K562 (cell line): ENCODE measurements at regions not wholly inside any gene's neighbourhood (a gene's known extent, or its start where the extent isn't known, plus 50 kb on each side); places are given as distances from the start of the nearest gene placed in this dataset.

Source experiments
- ATAC-seq: fragments of 200-7000 bp; cut with Tn5 transposase; 3 replicates; pipeline ENCODE4 v1.9.1; 2020; ENCODE audit warnings: moderate library complexity
- BruUV-seq: library from RNA; stranded (reverse); fragments of 400-500 nt; replicated peaks from 2 replicates; lab custom pipeline; 2021; lab: Mats Ljungman, UMichigan
- CTCF ChIA-PET: fragments of 300-600 bp; formaldehyde crosslinking; extraction: SDS; loops from one replicate; lab custom pipeline; 2021; ENCODE audit warnings: low intra/inter-chr PET ratio; lab: Yijun Ruan, JAX
- POLR2A ChIA-PET: fragments of 300-600, 350-650 bp; sonication (Branson Sonifier 250); formaldehyde crosslinking; extraction: SDS; loops from one replicate; lab custom pipeline; 2021; ENCODE audit warnings: antibody characterized with exemption, inconsistent platforms; lab: Yijun Ruan, JAX
- DNase-seq, 4 experiments: peaks; one replicate each; pipeline versions ENCODE4 v3.0.0 to v3.0.0-alpha.2; 2011 to 2018; ENCODE audit warnings: low spot score in 3 of 4, mixed read lengths in 3 of 4; ENCODE audit errors: extremely low read depth in 1 of 4
- FAIRE-seq: peaks from 2 replicates; lab custom pipeline; 2011; peaks lifted over from hg19 to GRCh38; lab: Jason Lieb, UNC
- H2AFZ ChIP-seq: 2 replicates; pipeline ENCODE4 v1.6.0; 2011; ENCODE audit warnings: low read depth, low read length, control low read depth, inconsistent platforms
- H3K27ac ChIP-seq: fragments of 200-600 bp; 3 replicates; pipeline ENCODE4 v1.8.0; 2011; ENCODE audit warnings: low read depth, mild to moderate bottlenecking, control low read depth, inconsistent platforms, low read length, moderate library complexity, mixed read lengths; ENCODE audit errors: extremely low read depth
- H3K27me3 ChIP-seq, 2 experiments: fragments of 300-600 bp in 1 of 2; 2 replicates in 1 of 2; 3 replicates in 1 of 2; pipeline versions ENCODE4 v1.6.0 to v1.8.0; 2011; ENCODE audit warnings: inconsistent platforms in 2 of 2, low read length in 2 of 2, mild to moderate bottlenecking in 1 of 2, mixed read lengths in 1 of 2, moderate library complexity in 1 of 2; ENCODE audit not compliant: control insufficient read depth in 2 of 2, insufficient read depth in 2 of 2
- H3K36me3 ChIP-seq: fragments of 300-600 bp; 3 replicates; pipeline ENCODE4 v1.8.0; 2011; ENCODE audit warnings: mild to moderate bottlenecking, low read length, inconsistent platforms; ENCODE audit not compliant: control insufficient read depth, insufficient read depth
- H3K4me1 ChIP-seq, 2 experiments: fragments of 200-600 bp in 1 of 2; replicated peaks in 1 of 2; 2 replicates in 1 of 2; 3 replicates in 1 of 2; pipeline versions ENCODE4 v1.5.1 to v1.8.0; 2011; ENCODE audit warnings: inconsistent platforms in 2 of 2, low read length in 2 of 2, mild to moderate bottlenecking in 1 of 2, mixed read lengths in 1 of 2, moderate library complexity in 1 of 2; ENCODE audit not compliant: control insufficient read depth in 2 of 2, insufficient read depth in 2 of 2
- H3K4me2 ChIP-seq: 2 replicates; pipeline ENCODE4 v1.6.1; 2011; ENCODE audit warnings: low read length, control low read depth, inconsistent platforms, mixed read lengths; ENCODE audit not compliant: insufficient read depth
- H3K4me3 ChIP-seq: fragments of 200-600 bp; sonication (generic), shearing (Covaris generic); 2 replicates; pipeline ENCODE4 v1.5.1; 2016; ENCODE audit warnings: control low read depth, inconsistent platforms
- H3K79me2 ChIP-seq: fragments of 200-600 bp; 3 replicates; pipeline ENCODE4 v1.8.0; 2011; ENCODE audit warnings: low read length, inconsistent platforms; ENCODE audit not compliant: control insufficient read depth, insufficient read depth
- H3K9ac ChIP-seq, 2 experiments: 2 replicates each; pipeline versions ENCODE4 v1.6.0 to v1.6.1; 2011; ENCODE audit warnings: low read depth in 2 of 2, low read length in 2 of 2, control low read depth in 1 of 2, inconsistent platforms in 1 of 2, mild to moderate bottlenecking in 1 of 2, mixed read lengths in 1 of 2; ENCODE audit not compliant: insufficient read depth in 1 of 2
- H3K9me1 ChIP-seq: one replicate; pipeline ENCODE4 v1.6.0; 2011; ENCODE audit warnings: inconsistent platforms, mild to moderate bottlenecking, low read length, moderate library complexity; ENCODE audit not compliant: control insufficient read depth, insufficient read depth
- H3K9me3 ChIP-seq: replicated peaks from 2 replicates; pipeline ENCODE4 v1.5.1; 2011; ENCODE audit warnings: low read depth, low read length, inconsistent platforms; ENCODE audit not compliant: control insufficient read depth, insufficient read depth
- H4K20me1 ChIP-seq: replicated peaks from 2 replicates; pipeline ENCODE4 v1.6.1; 2011; ENCODE audit warnings: low read length, inconsistent platforms, mixed read lengths; ENCODE audit not compliant: control insufficient read depth, insufficient read depth
- BCLAF1 ChIP-seq, 2 experiments: fragments of 450-650 bp in 1 of 2; IDR thresholded peaks; 2 replicates each; pipeline ENCODE4 v1.6.1; 2011 to 2017; ENCODE audit warnings: low read depth in 2 of 2, antibody characterized with exemption in 1 of 2, borderline replicate concordance in 1 of 2, low read length in 1 of 2, mild to moderate bottlenecking in 1 of 2, mixed read lengths in 1 of 2; ENCODE audit not compliant: control insufficient read depth in 1 of 2
- CUX1 ChIP-seq: fragments of 200-800 bp; sonication (Bioruptor generic); IDR thresholded peaks from 2 replicates; pipeline ENCODE4 v1.6.1; 2016; ENCODE audit warnings: missing genetic modification characterization, missing compliant biosample characterization
- PHF20 ChIP-seq: fragments of 450-650 bp; IDR thresholded peaks from 2 replicates; pipeline ENCODE4 v1.6.1; 2018; ENCODE audit not compliant: partially characterized antibody
- PTRF ChIP-seq: fragments of 450-650 bp; IDR thresholded peaks from 2 replicates; pipeline ENCODE4 v1.6.1; 2016; ENCODE audit warnings: mild to moderate bottlenecking, missing genetic modification characterization, missing compliant biosample characterization
- RFX7 ChIP-seq: fragments of 250-450 bp; sonication (Bioruptor Pico); IDR thresholded peaks from 2 replicates; pipeline ENCODE4 v1.5.1; 2021; ENCODE audit warnings: mild to moderate bottlenecking
- ZFX ChIP-seq: sonication (generic); formaldehyde crosslinking; IDR thresholded peaks from 2 replicates; pipeline ENCODE4 v1.8.0; 2022; ENCODE audit warnings: mild to moderate bottlenecking, missing genetic modification reagents, moderate library complexity
- ZKSCAN8 ChIP-seq: fragments of 200-800 bp; sonication (Bioruptor generic); IDR thresholded peaks from 2 replicates; pipeline ENCODE4 v1.6.1; 2016; ENCODE audit warnings: missing genetic modification characterization, missing compliant biosample characterization
- ZNF253 ChIP-seq: fragments of 250-450 bp; sonication (Bioruptor Pico); conservative IDR thresholded peaks from 2 replicates; pipeline ENCODE4 v1.6.1; 2021; ENCODE audit warnings: mild to moderate bottlenecking
- WGBS: fragments of 100-300 bp; shearing (Covaris generic); methylation state at CpG from one replicate; pipeline ENCODE4 v1.1.6; 2016; ENCODE audit warnings: low coverage, mixed read lengths; ENCODE audit not compliant: insufficient coverage; ENCODE audit errors: missing lambda C conversion rate; 5-methylcytosine and 5-hydroxymethylcytosine counted together
- in situ Hi-C: fragments of 300-500 bp; cut with MboI; formaldehyde crosslinking; loops from 4 replicates; pipeline ENCODE4 v1.15.0; 2018; ENCODE audit warnings: inconsistent platforms, mixed read lengths
- intact Hi-C: fragments of 100-400 bp; cut with micrococcal nuclease; formaldehyde crosslinking; loops from 2 replicates; pipeline ENCODE4 v1.14.2; 2022
- TF ChIP-seq, protein P1 (sequence below): fragments of 450-650 bp; formaldehyde crosslinking; IDR thresholded peaks from 2 replicates; pipeline ENCODE4 v1.4.0; 2020; ENCODE audit warnings: mild to moderate bottlenecking, moderate library complexity

DNA sequence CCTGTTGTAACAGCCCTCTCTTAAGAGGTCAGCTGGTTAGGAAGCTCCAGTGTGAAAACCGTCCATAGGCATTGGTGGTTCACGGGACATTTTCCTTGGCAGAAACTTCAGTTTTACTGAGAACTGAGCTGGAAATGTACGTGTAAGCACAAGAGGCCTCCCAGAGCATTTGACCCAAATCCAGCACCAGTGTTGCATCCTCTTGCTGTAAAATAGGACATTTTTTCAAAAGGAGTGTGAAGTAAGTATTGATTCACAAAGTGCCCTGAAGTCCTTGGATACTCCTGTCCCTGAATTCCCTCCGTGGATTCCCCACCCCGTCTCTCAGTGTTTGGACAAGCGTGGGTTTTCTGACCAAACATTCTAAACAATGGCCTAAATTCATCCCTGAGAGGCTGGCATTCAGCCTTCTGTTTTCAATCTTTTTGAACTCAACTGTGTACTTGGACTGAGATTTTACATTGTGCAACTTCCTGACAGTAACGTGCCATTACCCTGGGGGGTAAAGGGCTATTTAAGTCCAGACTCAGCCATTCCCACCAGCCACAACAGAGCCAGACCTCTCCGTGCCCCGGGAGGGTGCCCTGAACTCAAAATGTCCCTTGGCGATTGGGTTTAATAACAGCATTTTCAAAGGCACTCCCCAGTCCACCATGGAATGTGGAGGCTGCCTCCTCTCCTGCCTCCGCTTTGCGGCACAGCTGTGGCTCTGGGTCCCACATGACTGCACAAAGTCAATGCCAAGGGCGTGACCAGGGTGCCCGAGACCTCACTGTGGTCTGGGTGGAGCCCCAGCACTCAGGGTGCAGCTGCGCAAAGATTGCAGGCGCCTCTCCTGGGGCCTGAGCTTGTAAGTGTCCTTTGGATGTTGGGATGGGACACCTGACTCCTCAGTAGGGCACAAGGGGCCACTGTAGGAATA lies 92.7 kb upstream of the AFDN start:
- Histone ChIP-seq H4K20me1 (no peaks in the 10 kb centered on the region; the same call in 1 of the 2 replicates), H2AFZ (no peak overlapping the region), H3K9ac (no peak overlapping the region), H3K27ac (no peak overlapping the region), H3K27me3 (peaks cover 34 to 82% of the 10 kb centered on the region in 2 experiments; a peak in 4 of 5 replicates), H3K9me3 (no peaks in the 10 kb centered on the region), H3K4me2 (no peak overlapping the region), H3K9me1 (no peaks in the 10 kb centered on the region), H3K79me2 (no peaks in the 10 kb centered on the region), H3K4me1 (peaks cover 0 to 6% of the 10 kb centered on the region in 2 experiments; a peak in 2 of 5 replicates), H3K36me3 (no peaks in the 10 kb centered on the region), H3K4me3 (no peak overlapping the region)
- in situ Hi-C loops = no loop called here
- WGBS = under 1% methylated on average over 16 of the region's 16 CpGs
- no peak for ATAC-seq
- intact Hi-C loops = no loop called here
- peak; percentile 23 for FAIRE-seq
- ChIA-PET CTCF (no interaction called here), POLR2A (no interaction called here)
- no peak for DNase-seq
- no TSS peak for BruUV-seq
- TF ChIP-seq, protein P1, sequence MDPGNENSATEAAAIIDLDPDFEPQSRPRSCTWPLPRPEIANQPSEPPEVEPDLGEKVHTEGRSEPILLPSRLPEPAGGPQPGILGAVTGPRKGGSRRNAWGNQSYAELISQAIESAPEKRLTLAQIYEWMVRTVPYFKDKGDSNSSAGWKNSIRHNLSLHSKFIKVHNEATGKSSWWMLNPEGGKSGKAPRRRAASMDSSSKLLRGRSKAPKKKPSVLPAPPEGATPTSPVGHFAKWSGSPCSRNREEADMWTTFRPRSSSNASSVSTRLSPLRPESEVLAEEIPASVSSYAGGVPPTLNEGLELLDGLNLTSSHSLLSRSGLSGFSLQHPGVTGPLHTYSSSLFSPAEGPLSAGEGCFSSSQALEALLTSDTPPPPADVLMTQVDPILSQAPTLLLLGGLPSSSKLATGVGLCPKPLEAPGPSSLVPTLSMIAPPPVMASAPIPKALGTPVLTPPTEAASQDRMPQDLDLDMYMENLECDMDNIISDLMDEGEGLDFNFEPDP (CRISPR knock-in tag) = no peak
- TF ChIP-seq ZFX (CRISPR knock-in tag) (no peak), RFX7 (no peak), BCLAF1 (IDR thresholded peaks at IDR 0.05; ENCODE audit: borderline replicate concordance in 1 of 2, control insufficient read depth in 1 of 2, low read depth in 2 of 2, low read length in 1 of 2) (no peak), ZNF253 (CRISPR knock-in tag) (no peak), ZKSCAN8 (no peak), PHF20 (no peak), CUX1 (no peak), PTRF (tag) (no peak)
